ENCODE measurements at regions not wholly inside any gene's neighbourhood (a gene's known extent, or its start where the extent isn't known, plus 50 kb on each side); places are given as distances from the start of the nearest gene placed in this dataset.

DNA sequence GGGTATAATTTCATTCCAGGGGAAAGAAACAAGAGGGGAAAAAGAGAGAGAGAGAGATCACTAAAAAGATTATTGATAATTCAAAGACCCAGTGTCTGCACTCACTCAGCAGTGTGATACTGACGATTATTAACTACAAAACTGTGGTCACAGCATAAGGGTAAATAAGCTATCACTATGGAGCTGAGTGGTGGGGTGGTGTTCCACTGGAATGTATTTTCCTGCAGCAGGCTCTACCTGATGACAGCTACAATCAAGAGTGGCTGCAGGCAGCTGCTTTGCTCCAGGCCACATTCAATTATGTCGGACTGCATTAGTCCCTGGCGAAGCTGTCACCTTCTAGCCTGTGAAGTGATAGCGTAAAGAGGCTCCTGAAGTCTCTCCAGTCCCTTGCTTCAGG, 122.2 kb upstream of the TFAP2D start:
- FAIRE-seq (no peak), DNase-seq (ENCODE audit: insufficient read length, low spot score) (no peak)

- no peak for FAIRE-seq
- no peak for DNase-seq (ENCODE audit: insufficient read length, low spot score)
These were observed 113.0 kb upstream of the TFAP2D start for GRCh38 chr6:50600280-50600679.

GRCh38 chr6:50602292-50602691, 111.0 kb upstream of the TFAP2D start:
- DNase-seq (ENCODE audit: insufficient read length, low spot score): peak; percentile 9
- FAIRE-seq: no peak

DNA sequence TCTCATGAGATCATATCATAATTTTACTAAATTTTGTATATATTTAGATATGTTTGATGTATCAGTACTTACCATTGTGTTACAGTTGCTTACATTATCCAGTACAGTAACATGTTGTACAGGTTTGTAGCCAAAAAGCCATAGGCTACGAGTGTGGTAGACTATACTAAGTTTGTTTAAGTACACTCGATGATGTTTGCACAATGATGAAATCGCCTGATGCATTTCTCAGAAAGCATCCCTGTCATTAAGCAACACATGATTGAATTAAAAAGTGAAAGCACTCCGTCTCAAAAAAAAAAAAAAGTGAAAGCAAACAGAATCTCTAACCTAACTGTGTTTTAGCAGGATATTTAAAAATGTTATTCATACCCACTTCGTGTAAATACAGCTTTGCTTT, 104.9 kb upstream of the TFAP2D start:
- no peak for FAIRE-seq
- no peak for DNase-seq (ENCODE audit: insufficient read length, low spot score)

DNA sequence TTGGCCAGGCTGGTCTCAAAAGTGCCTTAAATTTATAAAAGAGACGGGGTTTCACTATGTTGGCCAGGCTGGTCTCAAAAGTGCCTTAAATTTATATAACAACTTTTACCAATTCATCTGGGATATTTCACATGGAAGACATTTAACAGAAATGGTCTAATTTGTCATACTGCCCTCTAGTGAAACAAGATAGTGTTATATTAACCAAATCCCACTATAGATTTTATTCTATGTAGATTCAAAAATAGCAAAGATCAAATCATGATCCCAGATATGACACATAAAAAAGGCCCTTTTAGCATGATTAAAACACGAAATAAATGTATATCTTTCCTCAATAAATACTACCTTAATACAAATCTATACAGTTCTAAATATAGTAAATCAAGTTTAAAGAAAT, 102.8 kb upstream of the TFAP2D start:
- FAIRE-seq: no peak
- peak; percentile 3 for DNase-seq (ENCODE audit: insufficient read length, low spot score)

DNA sequence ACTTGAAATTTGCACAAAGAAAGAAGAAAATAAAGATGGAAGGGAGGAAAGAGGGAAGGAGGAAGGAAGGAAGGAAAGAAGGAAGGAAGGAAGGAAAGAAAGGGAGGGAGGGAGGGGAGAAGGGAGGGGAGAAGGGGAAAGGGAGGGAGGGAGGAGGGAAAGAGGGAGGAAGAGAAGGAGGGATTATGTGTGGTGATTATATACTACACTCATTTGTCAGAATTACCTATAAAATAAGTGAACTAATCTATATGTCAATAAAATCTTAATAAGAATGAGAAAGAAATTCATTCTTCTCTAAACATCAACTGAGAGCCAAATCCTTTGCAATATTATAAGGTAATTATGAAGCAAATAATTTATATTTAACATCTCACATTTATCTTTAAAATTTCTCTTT, 77.9 kb upstream of the TFAP2D start:
- no peak for DNase-seq (ENCODE audit: insufficient read length, low spot score)
- FAIRE-seq: no peak

DNA sequence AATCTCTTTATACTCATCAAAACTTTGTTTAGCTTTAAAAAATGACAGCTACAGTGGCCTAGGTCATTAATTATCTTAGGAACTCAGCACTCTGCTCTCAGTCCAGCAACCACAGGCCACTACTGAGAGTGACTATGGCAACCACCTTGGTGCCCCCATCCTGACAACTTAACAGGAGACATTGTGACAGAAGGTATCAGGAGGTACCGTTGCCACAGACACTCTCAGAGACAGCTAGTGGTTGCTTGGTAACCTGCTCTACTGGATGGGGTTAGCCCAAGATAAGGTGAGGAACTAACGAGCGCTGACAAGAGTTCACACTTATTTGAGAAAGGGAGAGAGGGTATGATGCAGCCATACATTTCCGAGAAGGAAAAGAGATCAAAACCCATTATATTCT, 76.1 kb upstream of the TFAP2D start:
- FAIRE-seq (no peak), DNase-seq (ENCODE audit: insufficient read length, low spot score) (no peak)

GRCh38 chr6:50649086-50649485, 64.2 kb upstream of the TFAP2D start:
- no peak for DNase-seq (ENCODE audit: insufficient read length, low spot score)
- no peak for FAIRE-seq

DNA sequence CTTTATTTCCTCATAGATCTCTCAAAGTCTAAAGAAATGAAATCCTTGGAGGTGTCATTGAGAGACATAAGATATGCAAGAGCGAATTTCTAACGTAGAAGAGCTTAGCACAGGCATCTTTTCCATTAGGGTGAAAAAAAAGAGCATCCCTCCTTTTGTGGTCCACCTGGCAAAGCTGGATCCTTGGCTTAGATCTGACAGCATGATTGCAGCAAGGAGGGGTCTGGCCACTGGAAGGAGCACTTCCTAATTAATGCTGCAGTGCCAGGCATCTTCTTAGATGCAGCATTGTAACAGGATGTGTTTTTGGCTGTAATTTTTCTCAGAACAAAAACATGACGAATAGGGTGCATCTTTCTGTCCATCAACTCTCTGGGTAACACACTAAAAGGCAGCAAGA, 60.1 kb upstream of the TFAP2D start:
- no peak for DNase-seq (ENCODE audit: insufficient read length, low spot score)
- FAIRE-seq: no peak

GRCh38 chr6:50654155-50654554, 59.2 kb upstream of the TFAP2D start:
- FAIRE-seq (no peak), DNase-seq (ENCODE audit: insufficient read length, low spot score) (no peak)

GRCh38 chr6:50655848-50656453, 57.4 kb upstream of the TFAP2D start:
- no peak for FAIRE-seq
- peak; percentile 1 for DNase-seq (ENCODE audit: insufficient read length, low spot score)

DNA sequence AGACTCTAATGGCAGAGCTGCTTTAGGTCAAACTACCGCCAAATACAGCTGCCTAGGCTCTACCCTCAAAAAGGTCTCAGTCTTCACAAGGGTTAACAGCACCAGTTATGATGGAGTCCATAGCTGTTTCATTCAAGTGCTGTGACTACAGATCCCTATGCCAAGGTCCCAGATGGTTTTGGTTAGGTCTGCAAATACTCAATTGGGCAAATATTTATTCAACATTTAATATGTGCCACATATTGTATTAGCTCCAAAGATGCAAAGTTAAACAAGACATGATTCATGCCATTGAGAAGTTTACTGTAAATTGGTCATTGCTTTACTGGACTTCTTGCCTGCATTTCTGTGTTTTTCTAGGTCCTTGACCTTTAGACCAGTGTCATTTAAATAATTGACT, 55.8 kb upstream of the TFAP2D start:
- DNase-seq (ENCODE audit: insufficient read length, low spot score): no peak
- no peak for FAIRE-seq

GRCh38 chr6:50658561-50658960, 54.8 kb upstream of the TFAP2D start:
- FAIRE-seq (no peak), DNase-seq (ENCODE audit: insufficient read length, low spot score) (no peak)

DNA sequence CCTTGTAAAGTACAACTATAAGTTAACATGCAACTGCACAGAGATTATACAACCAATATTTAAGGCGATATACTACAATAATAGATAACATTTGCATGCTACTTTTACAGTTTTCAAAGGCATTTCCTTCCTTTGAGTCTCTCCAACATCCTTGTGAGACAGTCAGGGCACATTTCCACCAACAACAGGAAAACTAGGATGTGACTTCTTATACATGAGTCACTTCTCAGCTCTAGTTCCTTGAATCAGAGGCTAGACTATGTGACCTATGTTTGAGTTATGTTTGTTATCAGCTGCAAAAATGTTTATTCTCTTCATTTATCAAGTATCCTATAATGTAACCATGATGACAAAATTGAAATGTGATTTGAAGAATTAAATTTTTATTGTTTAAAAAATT, 51.7 kb upstream of the TFAP2D start:
- no peak for FAIRE-seq

More for the DNA sequence above, 51.7 kb upstream of the TFAP2D start:
- no peak for DNase-seq (ENCODE audit: insufficient read length, low spot score)
